AG09309 (cell line): ENCODE measurements at regions not wholly inside any gene's neighbourhood (a gene's known extent, or its start where the extent isn't known, plus 50 kb on each side); places are given as distances from the start of the nearest gene placed in this dataset.

Source experiments
- DNase-seq: peaks from one replicate; pipeline ENCODE4 v3.0.0-alpha.2; 2010; ENCODE audit warnings: low read depth
- H3K4me3 ChIP-seq: 2 replicates; pipeline ENCODE4 v1.5.1; 2011; ENCODE audit warnings: mild to moderate bottlenecking, low read depth, low read length, moderate library complexity; ENCODE audit not compliant: control insufficient read depth
- CTCF ChIP-seq: IDR thresholded peaks from 2 replicates; pipeline ENCODE4 v1.5.1; 2011; ENCODE audit warnings: mild to moderate bottlenecking, low read depth, low read length, inconsistent platforms; ENCODE audit not compliant: insufficient read depth, control insufficient read depth; ENCODE audit errors: missing control alignments

GRCh38 chr5:143761663-143762062 lies 50.3 kb upstream of the HMHB1 start:
- no peak for DNase-seq
- no peak for TF ChIP-seq CTCF
- no peak overlapping the region for H3K4me3 ChIP-seq

GRCh38 chr5:143760755-143761154 lies 51.2 kb upstream of the HMHB1 start:
- no peak for TF ChIP-seq CTCF
- H3K4me3 ChIP-seq, result no peak overlapping the region
- no peak for DNase-seq

GRCh38 chr5:143760131-143760505 lies 51.8 kb upstream of the HMHB1 start:
- no peak for TF ChIP-seq CTCF
- H3K4me3 ChIP-seq, result no peak overlapping the region
- DNase-seq, result no peak

- DNase-seq, result no peak
- H3K4me3 ChIP-seq, result no peak overlapping the region
- TF ChIP-seq CTCF, result no peak
These were observed 52.4 kb upstream of the HMHB1 start for GRCh38 chr5:143759396-143760130.

- H3K4me3 ChIP-seq, result no peak overlapping the region
- TF ChIP-seq CTCF, result no peak
These were observed 53.2 kb upstream of the HMHB1 start for GRCh38 chr5:143758750-143759149.

GRCh38 chr5:143758015-143758414 lies 53.9 kb upstream of the HMHB1 start:
- no peak for DNase-seq
- H3K4me3 ChIP-seq, result no peak overlapping the region
- no peak for TF ChIP-seq CTCF

More at GRCh38 chr5:143758750-143759149, 53.2 kb upstream of the HMHB1 start:
- peak; percentile 53 for DNase-seq
